ENCODE measurements at regions not wholly inside any gene's neighbourhood (a gene's known extent, or its start where the extent isn't known, plus 50 kb on each side); places are given as distances from the start of the nearest gene placed in this dataset.
A peak's percentile ranks its signal among the peaks of the same experiment; 100 is the strongest.

GRCh38 chr13:99642006-99642405 lies 140.7 kb downstream of the TM9SF2 start:
- no peak for DNase-seq (ENCODE audit: low spot score)

DNA sequence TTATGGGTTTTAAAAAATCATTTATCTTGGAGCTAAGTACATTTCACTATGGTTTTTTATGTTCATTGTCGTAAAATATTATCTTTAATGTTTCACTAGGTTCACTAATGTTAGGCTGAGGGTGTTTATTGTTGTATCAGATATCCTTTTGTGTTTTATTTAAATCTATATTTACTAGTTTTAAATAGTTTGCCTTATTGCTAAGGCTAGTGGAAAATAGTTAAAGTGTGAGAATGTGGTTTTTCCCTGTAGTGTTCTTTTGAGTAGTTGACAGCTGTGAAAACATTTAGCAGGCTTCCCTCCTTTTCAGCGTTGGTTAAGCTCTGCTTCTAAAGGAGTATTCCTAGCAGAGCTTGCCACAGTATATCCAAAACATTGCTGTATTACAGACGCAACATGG lies 139.0 kb downstream of the TM9SF2 start:
- no peak for DNase-seq (ENCODE audit: low spot score)

DNA sequence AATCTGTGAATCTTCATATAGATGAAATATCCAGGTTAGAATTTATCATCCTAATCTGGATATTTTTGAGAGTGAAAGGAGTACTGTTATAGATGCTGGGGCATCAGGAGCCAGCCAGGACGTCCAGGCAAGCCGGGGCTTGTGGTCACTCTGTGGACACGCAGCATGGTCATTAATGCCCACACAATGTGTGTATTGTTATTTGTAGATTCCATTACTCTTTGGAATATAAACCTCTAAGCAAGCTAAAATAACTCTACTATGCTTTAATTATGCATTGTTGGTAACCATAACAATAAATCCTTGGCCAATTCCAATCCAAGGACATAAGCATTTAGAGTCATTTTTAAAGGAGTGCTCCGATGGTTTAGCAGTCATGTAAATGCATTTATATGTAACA lies 137.9 kb downstream of the TM9SF2 start:
- DNase-seq (ENCODE audit: low spot score), result no peak

GRCh38 chr13:99636728-99637353 lies 135.6 kb downstream of the TM9SF2 start:
- no peak for DNase-seq (ENCODE audit: low spot score)

DNA sequence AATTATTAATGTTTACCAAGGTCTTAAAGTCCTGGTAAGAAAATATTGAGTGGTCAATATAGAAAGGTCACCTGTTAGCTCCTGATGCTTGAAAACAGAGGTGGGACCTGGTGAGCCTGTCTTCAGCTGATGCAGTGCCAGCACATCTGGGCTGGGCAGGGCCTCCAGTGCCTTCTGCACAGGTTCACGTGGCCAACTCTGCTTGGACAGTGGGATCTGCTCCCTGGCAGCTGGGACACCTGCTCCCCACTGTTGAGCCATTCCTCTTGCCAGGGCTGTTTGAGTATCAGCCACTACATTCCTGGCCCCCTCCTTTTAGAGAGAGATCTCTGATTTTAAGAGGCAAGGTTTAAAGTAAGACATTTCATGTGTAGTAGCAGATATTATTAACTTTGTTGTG lies 135.0 kb downstream of the TM9SF2 start:
- no peak for DNase-seq (ENCODE audit: low spot score)

DNA sequence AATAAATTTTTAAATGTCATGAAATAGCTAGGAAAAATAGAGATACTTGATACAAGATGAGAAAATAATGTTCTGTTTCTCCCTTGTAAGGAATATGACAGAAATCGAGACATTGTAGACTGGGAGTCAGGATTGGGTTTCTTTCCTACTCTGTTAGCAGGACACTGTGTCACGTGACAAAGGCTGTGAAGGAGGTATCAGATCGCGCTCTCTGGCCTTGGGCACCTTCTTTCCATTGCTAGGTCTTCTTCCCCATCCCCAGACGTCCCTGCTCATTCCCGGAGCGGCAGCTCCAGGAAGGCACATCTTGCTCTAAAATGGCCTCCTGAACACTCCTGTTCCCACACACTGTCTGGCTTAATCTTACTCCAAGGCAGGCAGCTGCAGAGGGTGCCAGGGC lies 133.4 kb downstream of the TM9SF2 start:
- DNase-seq (ENCODE audit: low spot score), result no peak

- DNase-seq (ENCODE audit: low spot score), result no peak
Observed at GRCh38 chr13:99630269-99630898, 129.1 kb downstream of the TM9SF2 start.

GRCh38 chr13:99629641-99630040 lies 128.4 kb downstream of the TM9SF2 start:
- no peak for DNase-seq (ENCODE audit: low spot score)

DNA sequence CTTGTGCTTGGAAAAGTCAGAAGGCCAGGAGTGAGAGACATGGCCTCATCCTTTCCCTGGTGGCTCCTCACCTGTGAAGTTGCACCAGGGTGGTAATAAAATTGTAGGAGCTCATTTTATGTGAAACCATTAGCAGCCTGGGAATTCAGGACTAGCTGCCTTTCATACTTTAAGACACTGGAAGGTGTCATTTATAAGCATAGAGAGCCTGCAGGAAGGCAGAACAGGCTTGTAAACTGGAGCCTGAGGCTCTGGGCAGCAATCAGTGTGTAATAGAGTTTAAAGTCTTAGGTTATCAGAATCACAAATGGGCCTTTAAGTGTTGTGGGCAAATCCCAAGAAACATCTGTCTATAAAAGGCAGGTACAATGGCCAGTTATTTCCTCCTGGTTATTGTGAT lies 127.2 kb downstream of the TM9SF2 start:
- DNase-seq (ENCODE audit: low spot score), result no peak

- DNase-seq (ENCODE audit: low spot score), result no peak
Observed at GRCh38 chr13:99626461-99627082, 125.3 kb downstream of the TM9SF2 start.

DNA sequence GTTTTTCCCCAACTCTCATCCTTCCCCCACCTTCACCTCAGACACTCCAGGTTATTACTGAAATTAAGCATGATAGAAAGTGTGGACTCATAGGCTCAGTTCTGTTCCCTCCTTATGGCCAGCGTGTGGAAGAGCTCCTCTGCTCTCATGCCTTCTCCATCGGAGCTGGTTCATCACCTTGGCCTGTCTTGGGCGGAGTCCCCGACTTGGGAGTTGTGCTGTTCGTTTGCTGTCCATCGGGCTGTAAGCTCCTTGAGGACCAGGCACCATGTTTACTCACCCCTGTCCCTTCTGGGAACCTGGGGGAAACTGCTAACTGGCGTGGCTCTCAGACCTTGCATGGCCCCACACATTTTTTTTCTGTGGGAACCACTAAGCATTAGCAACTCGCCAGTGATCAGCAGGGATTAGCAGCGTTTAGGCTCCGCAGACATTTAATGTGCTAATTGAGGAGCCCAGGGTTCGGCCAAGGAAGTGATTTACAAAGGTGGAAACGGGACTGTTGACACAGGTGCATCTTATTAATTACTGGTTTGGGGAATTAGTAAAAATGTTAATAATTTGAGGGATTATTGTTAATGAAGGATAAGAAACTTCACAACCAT lies 123.8 kb downstream of the TM9SF2 start:
- no peak for DNase-seq (ENCODE audit: low spot score)

GRCh38 chr13:99620806-99621205 lies 119.5 kb downstream of the TM9SF2 start:
- DNase-seq (ENCODE audit: low spot score), result no peak

- DNase-seq (ENCODE audit: low spot score), result no peak
Observed at GRCh38 chr13:99619207-99619606, 117.9 kb downstream of the TM9SF2 start.

DNA sequence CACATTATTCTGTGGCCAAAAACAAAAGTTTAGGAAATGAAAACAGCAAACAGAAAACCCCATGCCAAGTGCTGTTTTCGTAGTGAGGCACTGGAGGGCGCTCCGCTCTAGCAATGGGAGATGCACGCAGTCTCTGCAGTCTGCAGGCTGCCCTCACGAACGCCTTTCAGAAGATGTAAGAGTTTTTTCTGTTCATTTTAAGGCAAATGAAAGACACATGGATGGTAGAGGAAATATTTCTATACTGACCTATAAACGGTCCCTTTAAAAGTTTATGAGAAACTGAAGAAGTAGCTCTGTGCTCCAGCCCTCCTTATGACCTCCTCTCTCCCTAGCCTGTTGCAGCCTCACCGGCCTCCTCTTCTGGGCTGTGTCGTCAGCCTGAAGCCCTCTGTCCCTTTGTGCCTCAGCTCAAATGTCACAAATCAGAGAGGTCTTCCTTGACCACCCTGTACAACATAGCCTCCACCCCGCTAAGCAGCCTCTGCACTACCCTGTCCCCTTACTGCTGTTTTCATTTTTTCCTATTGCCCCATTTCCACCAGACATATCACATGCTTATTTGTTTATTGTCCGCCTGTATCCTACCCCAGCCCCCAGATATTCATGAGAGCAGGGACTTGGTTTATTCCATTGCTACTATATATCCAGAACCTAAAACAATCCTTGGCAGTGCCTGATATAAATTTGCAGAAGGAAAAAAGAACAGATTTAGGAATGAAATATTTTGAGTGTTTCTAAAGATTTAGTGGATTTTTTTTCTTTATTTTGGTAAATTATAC lies 116.4 kb downstream of the TM9SF2 start:
- peak; percentile 78 for DNase-seq (ENCODE audit: low spot score)

DNA sequence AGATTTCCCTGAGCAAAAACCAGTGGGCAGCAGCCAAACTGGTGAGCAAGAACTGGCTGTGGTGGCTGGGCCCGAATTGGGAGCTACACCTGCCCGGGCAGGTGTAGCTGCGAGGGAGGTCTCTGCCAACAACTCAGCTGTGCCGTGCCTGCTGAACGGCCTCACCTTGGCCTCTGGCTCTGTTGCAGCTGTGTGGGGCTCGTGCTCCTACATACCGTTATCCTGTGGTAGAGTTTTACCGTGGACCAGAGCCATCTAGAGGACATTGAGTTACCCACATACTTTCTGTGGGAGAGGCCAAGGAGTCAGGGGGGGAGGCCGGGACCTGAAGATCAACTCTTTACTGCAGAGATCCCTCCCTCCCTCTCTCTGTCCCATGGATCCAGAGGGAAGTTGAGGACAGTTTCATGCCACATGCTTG lies 113.2 kb downstream of the TM9SF2 start:
- DNase-seq (ENCODE audit: low spot score), result peak; percentile 20
